ENCODE measurements at regions not wholly inside any gene's neighbourhood (a gene's known extent, or its start where the extent isn't known, plus 50 kb on each side); places are given as distances from the start of the nearest gene placed in this dataset.

DNA sequence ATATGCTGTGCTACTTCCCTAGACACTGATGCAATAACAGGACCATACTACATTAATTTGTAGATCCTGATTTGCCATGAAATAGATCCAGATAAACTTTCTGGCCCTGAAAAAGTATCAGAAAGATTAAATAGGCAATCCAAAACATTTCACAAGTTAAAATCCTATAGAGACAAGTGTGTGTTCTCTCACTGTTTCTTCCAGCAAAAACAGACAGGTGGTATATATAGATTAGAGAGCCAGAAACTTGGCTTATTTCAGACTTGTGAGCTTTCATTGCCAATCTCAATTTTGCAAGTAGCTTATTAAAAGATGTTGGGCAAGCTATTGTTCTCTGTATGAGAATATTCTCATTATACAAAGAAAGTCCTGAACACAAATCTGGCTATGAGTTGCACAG lies 289.1 kb upstream of the MANEA start:
- TF ChIP-seq GATA2 (IDR thresholded peaks at IDR 0.05; ENCODE audit: low read depth, low read length): no peak
- TF ChIP-seq GATA3 (IDR thresholded peaks at IDR 0.05; ENCODE audit: low read depth, low read length): no peak

All from SH-SY5Y (cell line).